Activated naive CD8-positive, alpha-beta T cell treated with anti-CD3 and anti-CD28 coated beads, Interleukin-2, amount 50 U/mL, for 16 hours (primary cell): ENCODE measurements at regions not wholly inside any gene's neighbourhood (a gene's known extent, or its start where the extent isn't known, plus 50 kb on each side); places are given as distances from the start of the nearest gene placed in this dataset.

Experiments
- DNase-seq: peaks from one replicate; pipeline ENCODE4 v3.0.0-alpha.2; 2020; ENCODE audit warnings: low read depth, low spot score

DNA sequence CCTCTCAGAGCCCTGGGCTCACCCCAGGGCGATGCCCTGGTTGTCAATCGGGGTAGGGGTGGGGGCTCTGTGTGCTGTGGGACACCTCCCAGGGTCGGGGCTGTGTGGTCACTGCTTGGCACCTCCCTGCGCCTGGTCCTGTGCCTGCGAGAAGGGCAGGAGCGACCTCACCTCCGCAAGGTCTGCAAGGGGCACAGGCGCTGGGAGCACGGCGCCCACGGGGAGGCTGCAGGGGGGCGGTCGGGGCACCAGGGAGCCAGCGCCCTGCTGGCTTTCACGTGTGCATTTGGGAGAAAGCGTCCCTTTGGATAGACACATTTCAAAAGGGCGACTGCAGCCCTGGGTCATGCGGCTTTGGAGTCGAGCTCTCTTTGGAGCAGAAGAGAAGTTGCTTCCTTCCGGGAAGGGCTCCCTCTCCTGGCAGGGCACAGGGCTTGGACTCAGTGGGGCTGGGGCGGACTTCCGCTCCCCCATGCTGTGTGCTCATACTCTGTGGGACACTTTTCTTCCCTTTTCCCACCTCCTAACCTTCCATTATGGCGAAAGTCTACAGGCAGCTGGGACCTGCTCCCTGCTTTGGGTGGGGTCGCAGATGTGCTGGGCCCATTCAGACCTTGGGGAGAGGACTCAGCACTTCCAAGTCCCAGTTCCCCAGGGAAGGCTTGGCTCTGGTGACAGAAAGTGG is 52.9 kb upstream of the SLC28A3 start:
- DNase-seq = no peak

DNA sequence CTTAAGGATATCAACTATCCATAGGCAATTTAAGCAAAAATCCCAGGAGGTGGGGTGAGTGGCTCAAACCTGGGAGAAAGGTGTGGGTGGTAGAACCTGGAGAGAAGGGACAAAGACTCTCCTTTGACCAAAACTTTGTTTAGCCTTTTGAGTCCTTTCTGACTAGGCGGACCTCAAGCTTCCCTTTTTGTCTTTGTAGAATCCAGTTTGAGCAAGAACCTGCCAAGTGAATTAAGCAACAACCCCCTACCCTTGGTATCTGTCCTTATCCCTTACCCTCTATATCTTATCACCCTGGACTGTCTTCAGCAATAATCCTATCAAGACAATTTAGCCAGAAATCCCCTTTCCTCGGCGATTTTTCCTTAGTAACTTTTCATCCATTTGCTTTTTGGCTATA is 53.5 kb upstream of the SLC28A3 start:
- DNase-seq = no peak

DNA sequence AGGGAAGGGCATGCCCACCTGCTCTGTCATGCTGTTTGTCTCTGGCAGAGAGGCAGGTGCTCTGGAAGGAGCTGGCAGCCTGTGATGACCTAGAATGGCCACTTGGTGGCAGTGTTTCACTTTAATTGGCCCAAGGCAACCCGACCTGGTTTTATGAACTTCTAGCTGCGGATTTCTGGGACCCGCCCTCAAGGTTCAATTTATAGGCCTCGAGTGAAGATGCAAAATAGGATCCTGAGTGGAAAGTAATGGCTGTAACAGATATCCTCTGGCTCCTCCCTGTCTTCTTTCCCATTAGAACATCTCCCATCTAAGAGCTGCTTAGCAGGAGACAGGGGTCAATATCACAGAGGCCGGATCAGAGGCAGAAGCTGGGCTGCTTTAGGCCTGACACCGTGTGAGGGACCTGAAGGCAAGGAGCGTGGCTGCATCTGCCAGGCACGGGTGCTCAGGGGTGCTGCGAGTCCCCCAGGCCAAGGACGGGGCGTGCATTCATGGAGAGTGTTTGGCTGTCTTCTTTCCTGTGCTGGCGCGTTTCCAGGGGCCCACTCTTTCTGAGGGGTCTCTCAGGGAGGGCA is 56.7 kb upstream of the SLC28A3 start:
- DNase-seq = peak; percentile 14

DNA sequence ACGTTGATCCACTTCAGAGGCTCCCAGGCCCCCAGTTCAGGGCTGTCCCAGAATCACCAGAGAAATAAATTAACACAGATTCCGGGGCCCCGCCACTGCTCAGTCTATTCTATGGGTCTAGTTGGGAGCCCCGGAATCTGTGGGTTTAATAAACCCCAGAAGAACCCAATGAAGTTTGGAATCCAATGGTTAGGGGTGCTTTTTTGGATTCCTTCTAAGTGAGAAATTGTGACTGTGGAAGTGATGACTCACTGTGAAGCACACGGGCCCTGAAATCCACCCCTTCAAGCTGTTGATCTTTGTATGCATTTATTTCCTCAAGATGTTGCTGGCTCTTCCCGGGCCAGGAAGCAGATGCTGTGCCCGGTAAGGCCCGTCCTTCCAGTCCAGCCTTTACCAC is 57.3 kb upstream of the SLC28A3 start:
- DNase-seq = no peak

DNA sequence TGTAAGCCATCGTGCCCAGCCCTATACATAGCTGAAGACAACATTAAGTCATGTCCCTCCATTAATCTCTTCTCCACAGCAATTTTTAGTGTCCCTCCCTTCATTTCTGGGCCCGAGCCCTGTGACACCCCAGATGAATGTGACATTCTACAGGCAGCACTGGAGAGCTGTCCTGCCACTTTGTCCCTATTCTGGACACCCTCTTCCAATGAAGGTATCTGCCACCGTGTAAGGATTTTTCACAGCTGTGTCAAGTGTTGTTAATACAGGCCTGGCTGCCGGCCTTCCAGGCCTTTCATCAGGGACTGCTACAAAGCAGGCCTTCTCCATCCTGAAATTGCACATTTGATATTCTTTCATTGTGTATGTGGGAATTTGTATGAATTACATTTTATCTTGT is 62.0 kb upstream of the SLC28A3 start:
- DNase-seq = no peak

DNA sequence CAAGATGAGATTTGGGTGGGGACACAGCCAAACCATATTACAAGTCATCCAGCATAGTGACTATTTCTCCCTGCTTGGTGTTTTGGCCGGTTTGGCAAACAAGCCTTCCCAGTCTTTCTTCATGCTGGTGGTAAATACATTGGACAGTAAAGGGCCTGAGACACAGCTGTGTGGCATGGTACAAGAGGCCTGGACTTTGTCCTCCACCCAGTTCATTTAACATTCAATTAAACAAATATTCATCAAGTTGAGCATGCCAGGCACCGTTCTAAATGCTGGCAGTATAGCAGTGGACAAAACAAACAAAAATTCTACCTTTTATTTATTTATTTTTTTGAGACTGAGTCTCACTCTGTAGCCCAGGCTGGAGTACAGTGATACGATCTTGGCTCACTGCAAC is 62.7 kb upstream of the SLC28A3 start:
- DNase-seq = no peak

DNA sequence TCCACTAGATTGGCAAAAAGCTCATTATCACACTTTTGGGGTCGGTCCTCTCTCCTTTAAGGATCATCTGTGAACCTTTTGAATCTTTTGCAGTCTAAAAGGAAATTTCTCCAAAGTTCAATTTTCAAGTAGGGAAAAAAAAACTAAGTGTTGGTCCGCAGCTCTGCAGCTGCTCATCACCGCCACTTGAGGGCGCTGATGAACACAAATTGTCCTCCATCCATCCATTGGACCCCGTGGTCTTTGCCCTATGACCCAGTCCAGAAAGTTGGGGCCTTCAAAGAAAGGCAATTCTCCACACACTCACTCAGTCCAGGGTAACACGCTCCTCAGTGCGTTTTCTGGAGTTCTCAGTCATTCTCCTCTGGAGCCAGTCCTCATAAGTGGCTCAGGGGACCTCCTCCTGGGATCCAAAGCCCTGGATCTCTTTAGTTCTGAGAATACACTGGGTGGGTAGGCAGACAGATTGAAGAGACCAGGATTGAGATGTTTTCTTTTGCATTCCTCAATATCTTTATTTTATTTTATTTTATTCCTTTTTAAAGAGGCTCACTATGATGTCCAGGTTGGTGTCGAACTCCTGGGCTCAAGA is 63.6 kb upstream of the SLC28A3 start:
- DNase-seq = no peak

DNA sequence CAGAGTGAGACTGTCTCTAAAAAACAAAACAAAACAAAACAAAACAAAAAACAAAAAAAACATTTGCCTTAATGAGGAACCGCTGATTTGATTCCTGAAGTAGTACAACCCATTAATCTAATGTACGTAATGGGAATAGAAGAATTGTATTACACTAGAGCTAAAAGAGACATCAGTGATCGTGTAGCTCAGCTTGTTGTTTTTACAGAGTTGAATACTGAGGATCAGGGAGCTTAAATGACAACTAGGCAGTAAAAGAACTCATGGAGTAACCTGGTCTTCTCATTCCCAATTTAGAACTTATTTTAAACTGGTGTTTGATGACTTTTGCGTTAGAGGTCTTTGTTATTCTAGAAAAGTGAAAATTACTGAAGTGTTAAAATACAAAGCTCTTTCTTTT is 65.1 kb upstream of the SLC28A3 start:
- no peak for DNase-seq

DNA sequence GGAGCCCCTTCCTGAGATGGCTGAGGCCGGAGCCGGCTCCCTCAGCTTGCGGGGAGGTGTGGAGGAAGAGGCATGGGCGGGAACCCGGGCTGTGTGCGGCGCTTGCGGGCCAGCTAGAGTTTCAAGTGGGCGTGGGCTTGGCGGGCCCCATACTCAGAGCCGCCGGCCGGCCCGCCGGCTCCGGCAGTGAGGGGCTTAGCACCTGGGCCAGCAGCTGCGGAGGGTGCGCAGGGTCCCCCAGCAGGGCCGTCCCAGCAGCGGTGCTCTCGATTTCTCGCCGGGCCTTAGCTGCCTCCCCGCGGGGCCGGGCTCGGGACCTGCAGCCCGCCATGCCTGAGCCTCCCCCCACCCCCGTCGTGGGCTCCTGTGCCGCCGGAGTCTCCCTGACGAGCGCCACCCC is 67.9 kb upstream of the SLC28A3 start:
- DNase-seq = no peak

DNA sequence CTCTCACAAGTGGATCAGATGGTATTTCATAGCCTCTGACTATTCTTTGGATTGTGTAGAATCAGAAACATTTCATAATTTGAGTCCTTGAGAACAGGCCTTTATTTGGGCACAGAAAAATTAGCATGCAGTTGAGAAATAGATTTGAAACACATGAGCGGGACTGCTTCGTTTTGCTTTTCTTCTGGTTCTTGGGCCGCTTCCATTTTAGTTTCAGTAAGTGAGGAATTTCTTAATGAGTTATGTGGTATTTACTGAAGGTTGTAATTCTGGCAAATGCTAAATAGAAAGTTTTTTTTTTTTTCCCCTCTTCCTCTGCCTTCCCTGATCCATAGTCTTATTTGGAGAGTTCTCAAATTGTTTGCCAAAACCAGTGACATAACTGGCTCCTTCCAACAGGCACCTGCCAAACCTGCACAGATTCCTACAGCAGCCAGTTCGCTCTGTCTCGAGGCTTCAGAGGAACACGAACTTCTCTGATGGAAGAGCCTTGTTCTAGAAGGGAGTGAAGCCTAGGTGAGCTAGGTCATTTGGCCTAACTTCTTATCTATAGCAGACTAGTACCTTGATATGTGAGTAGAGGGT is 71.2 kb upstream of the SLC28A3 start:
- no peak for DNase-seq

DNA sequence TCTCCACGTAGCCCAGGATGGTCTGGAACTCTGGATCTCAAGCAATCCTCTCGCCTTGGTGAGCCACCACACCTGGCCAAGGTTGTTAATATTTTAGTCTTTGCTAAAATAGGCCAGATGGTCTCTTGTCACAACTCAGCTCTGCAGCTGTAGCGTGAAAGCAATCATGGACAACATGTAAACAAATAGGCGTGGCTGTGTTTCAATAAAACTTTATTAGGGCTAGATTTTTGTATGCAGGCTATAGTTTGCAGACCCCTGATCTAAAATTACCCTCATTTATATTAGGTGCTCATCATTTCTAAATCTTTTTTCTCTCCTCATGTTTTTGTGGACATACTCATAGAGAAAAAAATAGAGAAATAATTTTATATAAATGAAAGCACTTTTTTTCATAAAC is 72.1 kb upstream of the SLC28A3 start:
- DNase-seq = no peak

DNA sequence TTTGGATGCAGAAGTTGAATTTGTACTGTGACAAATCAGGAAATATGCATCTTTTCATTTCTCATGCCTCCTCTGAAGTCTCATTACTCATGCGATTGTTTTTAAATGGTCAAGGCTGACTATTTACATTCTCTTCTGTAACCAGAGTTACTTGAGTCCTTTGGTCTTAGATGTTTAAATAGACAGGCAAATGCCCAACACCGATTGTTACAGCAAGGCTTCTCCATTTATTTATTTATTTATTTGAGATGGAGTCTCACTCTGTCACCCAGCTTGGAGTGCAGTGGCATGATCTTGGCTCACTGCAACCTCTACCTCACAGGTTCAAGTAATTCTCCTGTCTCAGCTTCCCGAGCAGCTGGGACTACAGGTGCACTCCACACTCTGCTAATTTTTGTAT is 72.7 kb upstream of the SLC28A3 start:
- DNase-seq = no peak

DNA sequence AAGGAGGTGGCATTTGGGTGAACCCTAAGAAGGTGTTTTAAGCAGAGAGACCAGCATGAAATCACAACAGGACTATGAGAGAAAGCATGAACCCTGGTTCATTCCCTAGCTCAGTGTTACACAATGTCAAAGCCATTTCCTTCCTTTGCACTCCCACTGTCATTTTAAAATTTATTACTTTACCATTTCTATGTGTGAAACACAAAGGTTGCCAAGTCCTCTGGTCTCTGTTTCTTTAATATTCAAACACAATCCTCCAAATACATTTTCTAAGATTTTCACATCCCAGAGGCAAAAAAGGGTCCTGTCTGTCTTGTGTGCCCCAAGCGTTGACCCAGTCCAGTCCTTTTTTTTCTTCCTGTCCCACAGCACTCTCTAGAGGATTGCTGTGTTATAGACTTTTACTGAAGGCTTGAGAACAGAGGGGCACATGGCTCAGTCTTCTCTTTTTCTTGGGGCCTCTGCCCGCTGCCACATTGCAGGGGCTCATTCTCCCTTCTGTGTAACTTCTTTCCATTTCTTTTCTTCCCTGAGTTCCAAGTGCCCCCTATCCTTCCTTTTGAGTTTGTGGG is 78.6 kb upstream of the SLC28A3 start:
- no peak for DNase-seq

DNA sequence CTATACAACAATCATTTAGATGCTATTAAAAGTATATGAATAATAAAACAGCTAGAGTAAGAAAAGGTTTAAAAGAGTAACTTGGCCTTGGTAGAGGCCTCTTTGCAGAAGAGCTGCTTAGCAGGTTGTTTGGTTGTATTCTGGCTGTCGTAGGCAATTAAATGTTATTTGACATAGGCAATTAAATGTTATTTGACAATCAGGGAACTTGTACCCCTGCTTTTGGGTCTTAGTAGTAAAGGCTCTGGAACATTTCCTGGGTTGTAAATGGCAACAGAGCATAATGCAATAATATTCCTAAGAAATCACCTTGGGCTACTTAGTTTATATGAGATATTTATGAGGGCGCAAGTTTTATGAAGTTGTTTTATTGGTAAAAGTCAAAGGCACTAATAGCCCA is 84.4 kb upstream of the SLC28A3 start:
- DNase-seq = no peak

DNA sequence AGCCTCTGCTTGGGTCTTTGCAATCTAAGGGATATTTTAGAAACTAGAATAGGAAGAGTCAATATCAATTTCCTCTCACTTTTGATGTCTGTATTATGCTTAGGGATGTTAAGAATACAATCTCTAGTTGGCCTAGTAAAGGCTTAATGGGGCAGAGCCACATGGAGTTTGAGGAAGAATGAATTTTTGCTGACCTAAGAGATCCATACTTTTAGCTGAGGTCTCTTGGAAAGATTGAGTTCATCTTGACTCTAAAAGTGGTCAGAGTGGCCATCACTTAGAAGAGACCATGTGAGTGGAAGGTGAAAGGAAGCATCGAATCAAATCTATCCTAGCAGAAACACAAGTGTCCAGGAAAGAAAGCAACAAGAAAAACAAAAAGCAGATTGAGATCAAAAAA is 92.2 kb upstream of the SLC28A3 start:
- no peak for DNase-seq

DNA sequence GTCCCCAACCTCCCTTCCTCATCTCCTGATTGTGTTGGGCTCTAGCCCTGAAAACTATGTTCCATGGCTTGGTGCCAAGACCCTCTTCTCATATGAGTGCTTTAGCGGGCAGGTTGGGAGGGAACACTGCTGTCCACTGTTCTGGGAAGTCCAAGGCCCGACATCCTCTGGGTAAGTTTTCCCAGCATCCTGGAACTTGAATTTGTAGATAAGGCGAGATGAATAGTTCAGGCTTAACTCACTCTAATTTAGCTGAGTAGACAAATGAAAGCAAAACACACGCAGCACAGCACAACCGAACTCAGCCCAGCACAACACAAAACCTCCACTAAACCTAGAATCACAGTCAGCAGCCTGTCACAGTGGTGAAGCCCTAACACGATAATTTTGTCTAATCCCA is 95.3 kb upstream of the SLC28A3 start:
- no peak for DNase-seq

DNA sequence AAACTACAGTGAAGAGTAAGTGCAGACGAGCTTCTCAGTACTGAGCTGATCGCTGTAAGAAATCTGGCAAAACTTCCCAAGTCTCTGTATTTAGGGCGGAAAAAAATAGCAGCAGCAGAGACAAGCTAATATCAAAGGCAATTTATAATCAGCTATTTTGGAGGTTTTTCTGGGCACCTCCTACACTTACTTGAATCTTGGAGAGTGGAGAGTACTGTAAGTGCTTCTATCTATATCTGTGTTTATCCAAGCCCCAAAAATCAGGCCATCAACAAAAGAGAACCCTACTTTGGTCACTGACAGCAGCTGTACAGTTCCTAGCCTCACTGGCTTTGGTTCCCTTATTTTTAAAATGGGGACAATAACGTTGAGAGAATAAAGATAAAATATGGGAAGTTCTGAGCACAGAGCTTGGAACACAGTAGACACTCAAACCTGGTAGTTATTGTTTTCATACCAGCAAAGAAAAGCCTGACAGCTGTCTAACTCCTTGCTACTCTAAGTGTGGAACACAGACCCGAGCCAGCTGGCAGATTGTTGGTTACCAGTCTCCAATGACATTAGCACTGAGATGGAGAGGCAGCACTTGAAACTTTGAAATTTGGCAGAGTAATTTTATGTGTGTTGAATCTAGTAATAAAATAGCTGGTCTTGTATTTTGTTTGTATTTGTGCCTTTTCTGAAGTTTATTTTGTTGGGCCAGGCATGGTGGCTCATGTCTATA is 96.0 kb upstream of the SLC28A3 start:
- DNase-seq = no peak

DNA sequence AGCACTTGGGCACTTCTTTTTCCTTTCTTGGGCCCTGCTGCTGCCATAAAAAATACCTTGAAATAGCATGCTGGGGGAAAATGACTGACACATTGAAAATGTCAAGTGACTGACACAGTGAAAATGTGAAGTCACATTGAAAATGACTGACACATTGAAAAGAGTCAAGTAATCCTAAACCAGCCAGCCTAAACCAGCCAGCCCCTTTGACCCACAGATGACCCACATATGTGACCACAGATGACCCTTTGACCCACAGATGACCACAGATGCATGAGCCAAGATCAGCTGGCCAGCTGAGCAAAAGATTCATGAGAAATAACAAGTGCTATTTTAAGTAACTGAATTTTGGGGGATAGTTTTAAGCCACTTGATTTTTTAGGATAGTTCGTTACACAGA is 97.8 kb upstream of the SLC28A3 start:
- DNase-seq = no peak

DNA sequence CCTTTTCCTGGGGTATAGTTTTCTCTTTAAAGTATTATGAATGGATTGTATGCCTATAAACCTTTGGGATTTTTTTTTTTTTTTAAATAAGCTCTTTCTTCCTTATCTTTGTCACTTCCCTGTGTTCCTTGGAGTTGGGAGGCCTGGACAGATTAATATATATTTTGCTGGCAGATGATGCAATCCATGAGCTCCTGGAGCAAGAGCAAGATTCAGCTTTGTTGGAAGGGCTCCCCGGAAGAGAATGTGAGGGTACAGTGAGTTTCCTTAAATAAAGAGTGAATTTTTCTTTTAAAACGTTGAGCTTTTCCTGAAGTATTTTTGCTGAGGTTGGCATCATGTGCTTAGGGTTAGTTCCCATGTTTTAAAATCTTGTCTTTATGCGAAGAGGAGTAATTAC is 98.7 kb upstream of the SLC28A3 start:
- no peak for DNase-seq

DNA sequence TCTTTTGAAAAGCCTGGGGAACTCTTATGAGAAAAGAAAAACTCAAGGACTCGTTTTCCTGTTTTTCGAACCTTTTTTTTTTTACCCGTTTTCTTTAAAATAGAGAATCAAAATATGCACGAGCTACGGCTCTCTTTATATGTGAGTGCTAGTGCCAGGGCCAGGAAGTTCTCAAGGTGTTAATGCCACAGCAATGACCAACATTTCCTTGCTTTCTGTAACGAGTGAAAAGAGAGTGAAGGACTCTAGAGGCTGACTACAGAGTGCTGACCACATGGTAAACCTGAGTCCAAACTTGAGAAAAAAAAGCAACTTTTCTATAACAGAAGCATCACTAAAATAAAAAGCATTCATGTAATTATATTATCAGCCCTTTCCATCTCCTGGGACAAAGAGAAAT is 102.2 kb upstream of the SLC28A3 start:
- no peak for DNase-seq

DNA sequence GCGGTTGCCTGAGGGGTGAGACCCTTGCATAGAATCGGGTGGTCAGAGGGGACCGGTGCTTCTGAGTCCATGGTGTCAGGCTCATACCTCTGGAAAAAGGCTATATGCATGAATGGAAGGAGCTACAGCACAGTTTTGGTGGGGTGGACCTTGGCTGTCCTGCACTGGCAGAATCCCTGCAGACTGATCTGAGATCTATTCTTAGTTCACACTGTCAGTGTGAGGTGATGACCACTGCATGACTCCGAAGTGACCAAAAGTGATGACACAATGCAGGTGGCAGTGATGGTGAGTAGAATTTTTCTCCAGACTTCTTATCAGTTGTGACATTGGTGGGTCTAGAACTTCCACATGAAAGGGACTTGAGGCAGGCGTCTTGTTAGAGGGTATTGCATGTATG is 105.2 kb upstream of the SLC28A3 start:
- no peak for DNase-seq

DNA sequence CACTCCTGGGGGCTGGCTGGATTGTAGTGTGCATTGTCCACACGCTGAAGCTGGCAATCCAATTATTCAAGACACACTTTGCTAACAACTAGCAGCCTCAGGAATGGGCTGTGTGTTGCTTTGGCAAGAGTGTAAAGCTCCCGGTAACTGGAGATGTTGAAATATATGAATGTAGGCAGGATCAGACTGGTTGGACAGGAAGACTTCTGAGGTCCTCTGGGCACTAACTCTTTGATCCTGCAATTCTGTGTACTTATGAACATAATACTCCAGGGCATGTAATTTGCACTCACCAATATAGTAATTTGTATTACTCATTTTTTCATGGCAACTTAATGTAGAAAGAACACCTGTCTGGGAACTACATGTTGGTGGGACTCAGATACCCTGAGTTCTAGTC is 106.7 kb upstream of the SLC28A3 start:
- DNase-seq = no peak
